ENCODE measurements at regions not wholly inside any gene's neighbourhood (a gene's known extent, or its start where the extent isn't known, plus 50 kb on each side); places are given as distances from the start of the nearest gene placed in this dataset.

DNA sequence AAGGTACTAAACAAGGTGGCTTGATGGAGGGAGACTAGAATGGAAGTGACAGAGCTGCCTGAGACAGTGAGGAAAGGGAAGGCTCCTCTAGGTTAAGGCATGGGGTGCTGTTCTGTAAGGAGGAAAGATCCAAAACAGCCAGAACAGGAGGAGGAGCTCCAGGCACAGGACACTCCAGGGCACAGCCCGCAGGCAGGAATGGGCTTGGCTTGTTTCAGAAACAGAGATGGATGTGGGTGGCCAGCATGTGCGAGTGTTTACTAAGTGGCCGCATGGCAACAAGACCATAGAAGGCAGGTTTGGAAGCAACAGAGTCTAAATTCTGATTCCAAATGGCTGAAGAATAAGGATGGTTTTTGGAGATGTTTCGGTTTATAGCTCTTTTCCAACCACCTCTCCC is 889.1 kb downstream of the AACS start:
- Histone ChIP-seq H3K27ac (ENCODE audit: insufficient read length, low read depth, low read length) (no peak overlapping the region), H3K56ac (ENCODE audit: insufficient read length, low read depth, low read length) (no peak overlapping the region), H3K18ac (ENCODE audit: insufficient read length, low read depth, low read length) (no peak overlapping the region), H3K4me1 (ENCODE audit: insufficient read depth, low read length) (no peaks in the 10 kb centered on the region), H4K20me1 (ENCODE audit: control insufficient read depth, insufficient read depth, insufficient read length) (no peaks in the 10 kb centered on the region), H3K4me2 (ENCODE audit: insufficient read depth, insufficient read length, low read length) (no peak overlapping the region), H2AK5ac (ENCODE audit: insufficient read length, low read length) (no peak overlapping the region), H4K91ac (ENCODE audit: insufficient read length, low read depth, low read length) (no peak overlapping the region), H2BK12ac (ENCODE audit: insufficient read length, low read depth, low read length) (no peak overlapping the region), H2BK120ac (ENCODE audit: low read depth, low read length, poor library complexity, severe bottlenecking) (no peak overlapping the region), H3T11ph (ENCODE audit: low read length) (no peak overlapping the region), H3K27me3 (ENCODE audit: insufficient read depth, low read length) (no peaks in the 10 kb centered on the region), H3K23me2 (ENCODE audit: insufficient read length, low read depth, low read length, poor library complexity, severe bottlenecking) (no peaks in the 10 kb centered on the region), H3K79me2 (ENCODE audit: insufficient read depth, low read length) (no peaks in the 10 kb centered on the region), H3K23ac (ENCODE audit: insufficient read length, low read depth, low read length) (no peak overlapping the region), H2BK20ac (ENCODE audit: low read depth, low read length, poor library complexity, severe bottlenecking) (no peak overlapping the region), H2AFZ (ENCODE audit: low read length) (no peak overlapping the region), H2BK5ac (ENCODE audit: insufficient read length, low read length) (no peak overlapping the region), H3K79me1 (ENCODE audit: insufficient read depth, low read depth, low read length, poor library complexity, severe bottlenecking) (no peaks in the 10 kb centered on the region), H3K9ac (ENCODE audit: extremely low read depth, insufficient read length, low read length) (no peak overlapping the region), H3K14ac (ENCODE audit: insufficient read depth, low read length) (no peak overlapping the region), H4K5ac (ENCODE audit: insufficient read length, low read depth, low read length) (no peak overlapping the region), H3K4ac (ENCODE audit: low read depth, low read length) (no peak overlapping the region), H2BK15ac (ENCODE audit: low read depth, low read length) (no peak overlapping the region), H4K8ac (replicated peaks; ENCODE audit: insufficient read length, low read depth, low read length) (no peak overlapping the region), H3K9me3 (ENCODE audit: control insufficient read depth, low read depth, low read length) (no peaks in the 10 kb centered on the region)
- peaks cover 2% of the 10 kb centered on the region for H3K27me3 Mint-ChIP-seq (ENCODE audit: low read depth)
- H3K4me1 Mint-ChIP-seq, result no peaks in the 10 kb centered on the region
- peak; percentile 29; the same call in 1 of the 3 replicates for TF ChIP-seq CTCF (conservative IDR thresholded peaks at IDR 0.05)
- peak; percentile 61 for DNase-seq
- no peak overlapping the region for H3K4me3 Mint-ChIP-seq
- peaks cover 0 to 4% of the 10 kb centered on the region in 2 experiments; a peak in 1 of 5 replicates for H3K9me3 Mint-ChIP-seq
- no CpG with 5 or more reads among the region's 4 CpGs for WGBS (ENCODE audit: extremely low coverage, insufficient read length, low lambda C conversion rate)
- no peak overlapping the region for H3K27ac Mint-ChIP-seq
- 0 out of 7 replicates have a peak, but pooled peaks cover 0 to 2% (median 0%) of the 10 kb centered on the region in 3 experiments for H3K36me3 Mint-ChIP-seq (ENCODE audit: insufficient read depth in 1 of 3, low read depth in 3 of 3)

Data from H9 (cell line).